ENCODE measurements at regions not wholly inside any gene's neighbourhood (a gene's known extent, or its start where the extent isn't known, plus 50 kb on each side); places are given as distances from the start of the nearest gene placed in this dataset.
"Not testable (repeated sequence)": the region's sequence is repeated elsewhere in the genome, so short reads cannot be mapped to it uniquely, and the experiment has no call there.

GRCh38 chr10:36463390-36463789 is 662.0 kb upstream of the ANKRD30A start:
- Histone ChIP-seq H3K9me3 (ENCODE audit: control insufficient read depth in 1 of 2, low read length in 2 of 2) (peaks cover 0 to 3% of the 10 kb centered on the region in 2 donors), H3K27ac (ENCODE audit: low read length) (no peak overlapping the region), H3K36me3 (ENCODE audit: control insufficient read depth in 1 of 2, insufficient read depth in 2 of 2, low read length in 2 of 2) (no peaks in the 10 kb centered on the region), H3K4me1 (ENCODE audit: control insufficient read depth in 1 of 2, insufficient read depth in 2 of 2, low read length in 2 of 2) (no peaks in the 10 kb centered on the region), H3K27me3 (ENCODE audit: low read depth, low read length) (no peaks in the 10 kb centered on the region), H3K4me3 (ENCODE audit: low read depth in 1 of 2, low read length in 2 of 2) (no peak overlapping the region)

- Histone ChIP-seq H3K27ac (ENCODE audit: low read length) (no peak overlapping the region), H3K27me3 (ENCODE audit: low read depth, low read length) (no peaks in the 10 kb centered on the region), H3K4me3 (ENCODE audit: low read depth in 1 of 2, low read length in 2 of 2) (no peak overlapping the region), H3K36me3 (ENCODE audit: control insufficient read depth in 1 of 2, insufficient read depth in 2 of 2, low read length in 2 of 2) (no peaks in the 10 kb centered on the region), H3K4me1 (ENCODE audit: control insufficient read depth in 1 of 2, insufficient read depth in 2 of 2, low read length in 2 of 2) (no peaks in the 10 kb centered on the region), H3K9me3 (ENCODE audit: control insufficient read depth in 1 of 2, low read length in 2 of 2) (peaks cover 0 to 6% of the 10 kb centered on the region in 2 donors)
Observed at GRCh38 chr10:36462194-36462593, 663.2 kb upstream of the ANKRD30A start.

- H3K27ac ChIP-seq (ENCODE audit: low read length); H3K4me1 ChIP-seq (ENCODE audit: control insufficient read depth in 1 of 2, insufficient read depth in 2 of 2, low read length in 2 of 2); H3K36me3 ChIP-seq (ENCODE audit: control insufficient read depth in 1 of 2, insufficient read depth in 2 of 2, low read length in 2 of 2); H3K4me3 ChIP-seq (ENCODE audit: low read depth in 1 of 2, low read length in 2 of 2); H3K9me3 ChIP-seq (ENCODE audit: control insufficient read depth in 1 of 2, low read length in 2 of 2); H3K27me3 ChIP-seq (ENCODE audit: low read depth, low read length): not testable (repeated sequence)
Observed at GRCh38 chr10:36458437-36458836, 667.0 kb upstream of the ANKRD30A start.

- Histone ChIP-seq H3K4me1 (ENCODE audit: control insufficient read depth in 1 of 2, insufficient read depth in 2 of 2, low read length in 2 of 2) (no peaks in the 10 kb centered on the region), H3K4me3 (ENCODE audit: low read depth in 1 of 2, low read length in 2 of 2) (no peak overlapping the region)
Observed at GRCh38 chr10:36457751-36458150, 667.6 kb upstream of the ANKRD30A start.

GRCh38 chr10:36455526-36456133 is 669.8 kb upstream of the ANKRD30A start:
- H3K4me3 ChIP-seq (ENCODE audit: low read depth in 1 of 2, low read length in 2 of 2): no peak overlapping the region
- H3K27me3 ChIP-seq (ENCODE audit: low read depth, low read length): no peaks in the 10 kb centered on the region
- H3K4me1 ChIP-seq (ENCODE audit: control insufficient read depth in 1 of 2, insufficient read depth in 2 of 2, low read length in 2 of 2): no peaks in the 10 kb centered on the region
- no peaks in the 10 kb centered on the region for H3K36me3 ChIP-seq (ENCODE audit: control insufficient read depth in 1 of 2, insufficient read depth in 2 of 2, low read length in 2 of 2)
- peaks cover 0 to 6% of the 10 kb centered on the region in 2 donors for H3K9me3 ChIP-seq (ENCODE audit: control insufficient read depth in 1 of 2, low read length in 2 of 2)
- H3K27ac ChIP-seq (ENCODE audit: low read length): no peak overlapping the region

More at GRCh38 chr10:36457751-36458150, 667.6 kb upstream of the ANKRD30A start:
- Histone ChIP-seq H3K27ac (ENCODE audit: low read length) (no peak overlapping the region), H3K9me3 (ENCODE audit: control insufficient read depth in 1 of 2, low read length in 2 of 2) (peaks cover 0 to 6% of the 10 kb centered on the region in 2 donors), H3K36me3 (ENCODE audit: control insufficient read depth in 1 of 2, insufficient read depth in 2 of 2, low read length in 2 of 2) (no peaks in the 10 kb centered on the region), H3K27me3 (ENCODE audit: low read depth, low read length) (no peaks in the 10 kb centered on the region)

- Histone ChIP-seq H3K4me3 (ENCODE audit: low read depth in 1 of 2, low read length in 2 of 2) (no peak overlapping the region), H3K27ac (ENCODE audit: low read length) (no peak overlapping the region), H3K9me3 (ENCODE audit: control insufficient read depth in 1 of 2, low read length in 2 of 2) (no peaks in the 10 kb centered on the region), H3K4me1 (ENCODE audit: control insufficient read depth in 1 of 2, insufficient read depth in 2 of 2, low read length in 2 of 2) (no peaks in the 10 kb centered on the region), H3K36me3 (ENCODE audit: control insufficient read depth in 1 of 2, insufficient read depth in 2 of 2, low read length in 2 of 2) (no peaks in the 10 kb centered on the region), H3K27me3 (ENCODE audit: low read depth, low read length) (no peaks in the 10 kb centered on the region)
Observed at GRCh38 chr10:36452851-36453250, 672.5 kb upstream of the ANKRD30A start.

GRCh38 chr10:36451391-36451970 is 673.9 kb upstream of the ANKRD30A start:
- Histone ChIP-seq H3K4me3 (ENCODE audit: low read depth in 1 of 2, low read length in 2 of 2) (no peak overlapping the region), H3K27ac (ENCODE audit: low read length) (no peak overlapping the region), H3K27me3 (ENCODE audit: low read depth, low read length) (no peaks in the 10 kb centered on the region), H3K4me1 (ENCODE audit: control insufficient read depth in 1 of 2, insufficient read depth in 2 of 2, low read length in 2 of 2) (no peaks in the 10 kb centered on the region), H3K36me3 (ENCODE audit: control insufficient read depth in 1 of 2, insufficient read depth in 2 of 2, low read length in 2 of 2) (no peaks in the 10 kb centered on the region), H3K9me3 (ENCODE audit: control insufficient read depth in 1 of 2, low read length in 2 of 2) (no peaks in the 10 kb centered on the region)

GRCh38 chr10:36450380-36450779 is 675.0 kb upstream of the ANKRD30A start:
- Histone ChIP-seq H3K4me1 (ENCODE audit: control insufficient read depth in 1 of 2, insufficient read depth in 2 of 2, low read length in 2 of 2) (no peaks in the 10 kb centered on the region), H3K36me3 (ENCODE audit: control insufficient read depth in 1 of 2, insufficient read depth in 2 of 2, low read length in 2 of 2) (no peaks in the 10 kb centered on the region), H3K4me3 (ENCODE audit: low read depth in 1 of 2, low read length in 2 of 2) (peak overlapping the region; percentile 21 to 55), H3K27me3 (ENCODE audit: low read depth, low read length) (no peaks in the 10 kb centered on the region), H3K9me3 (ENCODE audit: control insufficient read depth in 1 of 2, low read length in 2 of 2) (no peaks in the 10 kb centered on the region), H3K27ac (ENCODE audit: low read length) (peak overlapping the region; percentile 52)

GRCh38 chr10:36448760-36449691 is 676.4 kb upstream of the ANKRD30A start:
- H3K9me3 ChIP-seq (ENCODE audit: control insufficient read depth in 1 of 2, low read length in 2 of 2): no peaks in the 10 kb centered on the region
- H3K27me3 ChIP-seq (ENCODE audit: low read depth, low read length): no peaks in the 10 kb centered on the region
- H3K36me3 ChIP-seq (ENCODE audit: control insufficient read depth in 1 of 2, insufficient read depth in 2 of 2, low read length in 2 of 2): no peaks in the 10 kb centered on the region
- H3K4me3 ChIP-seq (ENCODE audit: low read depth in 1 of 2, low read length in 2 of 2): no peak overlapping the region
- H3K27ac ChIP-seq (ENCODE audit: low read length): peak overlapping the region; percentile 52
- no peaks in the 10 kb centered on the region for H3K4me1 ChIP-seq (ENCODE audit: control insufficient read depth in 1 of 2, insufficient read depth in 2 of 2, low read length in 2 of 2)

- Histone ChIP-seq H3K4me1 (ENCODE audit: control insufficient read depth in 1 of 2, insufficient read depth in 2 of 2, low read length in 2 of 2) (no peaks in the 10 kb centered on the region), H3K36me3 (ENCODE audit: control insufficient read depth in 1 of 2, insufficient read depth in 2 of 2, low read length in 2 of 2) (no peaks in the 10 kb centered on the region), H3K9me3 (ENCODE audit: control insufficient read depth in 1 of 2, low read length in 2 of 2) (no peaks in the 10 kb centered on the region), H3K27me3 (ENCODE audit: low read depth, low read length) (no peaks in the 10 kb centered on the region), H3K4me3 (ENCODE audit: low read depth in 1 of 2, low read length in 2 of 2) (no peak overlapping the region), H3K27ac (ENCODE audit: low read length) (no peak overlapping the region)
Observed at GRCh38 chr10:36446881-36447280, 678.5 kb upstream of the ANKRD30A start.

- no peak overlapping the region for H3K27ac ChIP-seq (ENCODE audit: low read length)
- no peaks in the 10 kb centered on the region for H3K4me1 ChIP-seq (ENCODE audit: control insufficient read depth in 1 of 2, insufficient read depth in 2 of 2, low read length in 2 of 2)
- no peaks in the 10 kb centered on the region for H3K27me3 ChIP-seq (ENCODE audit: low read depth, low read length)
- no peak overlapping the region for H3K4me3 ChIP-seq (ENCODE audit: low read depth in 1 of 2, low read length in 2 of 2)
- H3K36me3 ChIP-seq (ENCODE audit: control insufficient read depth in 1 of 2, insufficient read depth in 2 of 2, low read length in 2 of 2): no peaks in the 10 kb centered on the region
- H3K9me3 ChIP-seq (ENCODE audit: control insufficient read depth in 1 of 2, low read length in 2 of 2): no peaks in the 10 kb centered on the region
Observed at GRCh38 chr10:36443233-36443632, 682.2 kb upstream of the ANKRD30A start.

All from muscle layer of duodenum (tissue), 2 donors.